K562 (cell line): ENCODE measurements at regions not wholly inside any gene's neighbourhood (a gene's known extent, or its start where the extent isn't known, plus 50 kb on each side); places are given as distances from the start of the nearest gene placed in this dataset.

Experiments used
- ATAC-seq: fragments of 200-7000 bp; cut with Tn5 transposase; 3 replicates; pipeline ENCODE4 v1.9.1; 2020; ENCODE audit warnings: moderate library complexity
- BruUV-seq: library from RNA; stranded (reverse); fragments of 400-500 nt; replicated peaks from 2 replicates; lab custom pipeline; 2021; lab: Mats Ljungman, UMichigan
- CTCF ChIA-PET: fragments of 300-600 bp; formaldehyde crosslinking; extraction: SDS; loops from one replicate; lab custom pipeline; 2021; ENCODE audit warnings: low intra/inter-chr PET ratio; lab: Yijun Ruan, JAX
- POLR2A ChIA-PET: fragments of 300-600, 350-650 bp; sonication (Branson Sonifier 250); formaldehyde crosslinking; extraction: SDS; loops from one replicate; lab custom pipeline; 2021; ENCODE audit warnings: antibody characterized with exemption, inconsistent platforms; lab: Yijun Ruan, JAX
- DNase-seq, 4 experiments: peaks; one replicate each; pipeline versions ENCODE4 v3.0.0 to v3.0.0-alpha.2; 2011 to 2018; ENCODE audit warnings: low spot score in 3 of 4, mixed read lengths in 3 of 4; ENCODE audit errors: extremely low read depth in 1 of 4
- FAIRE-seq: peaks from 2 replicates; lab custom pipeline; 2011; peaks lifted over from hg19 to GRCh38; lab: Jason Lieb, UNC
- H2AFZ ChIP-seq: 2 replicates; pipeline ENCODE4 v1.6.0; 2011; ENCODE audit warnings: low read depth, low read length, control low read depth, inconsistent platforms
- H3K27ac ChIP-seq: fragments of 200-600 bp; 3 replicates; pipeline ENCODE4 v1.8.0; 2011; ENCODE audit warnings: low read depth, mild to moderate bottlenecking, control low read depth, inconsistent platforms, low read length, moderate library complexity, mixed read lengths; ENCODE audit errors: extremely low read depth
- H3K27me3 ChIP-seq, 2 experiments: fragments of 300-600 bp in 1 of 2; 2 replicates in 1 of 2; 3 replicates in 1 of 2; pipeline versions ENCODE4 v1.6.0 to v1.8.0; 2011; ENCODE audit warnings: inconsistent platforms in 2 of 2, low read length in 2 of 2, mild to moderate bottlenecking in 1 of 2, mixed read lengths in 1 of 2, moderate library complexity in 1 of 2; ENCODE audit not compliant: control insufficient read depth in 2 of 2, insufficient read depth in 2 of 2
- H3K36me3 ChIP-seq: fragments of 300-600 bp; 3 replicates; pipeline ENCODE4 v1.8.0; 2011; ENCODE audit warnings: mild to moderate bottlenecking, low read length, inconsistent platforms; ENCODE audit not compliant: control insufficient read depth, insufficient read depth
- H3K4me1 ChIP-seq, 2 experiments: fragments of 200-600 bp in 1 of 2; replicated peaks in 1 of 2; 2 replicates in 1 of 2; 3 replicates in 1 of 2; pipeline versions ENCODE4 v1.5.1 to v1.8.0; 2011; ENCODE audit warnings: inconsistent platforms in 2 of 2, low read length in 2 of 2, mild to moderate bottlenecking in 1 of 2, mixed read lengths in 1 of 2, moderate library complexity in 1 of 2; ENCODE audit not compliant: control insufficient read depth in 2 of 2, insufficient read depth in 2 of 2
- H3K4me2 ChIP-seq: 2 replicates; pipeline ENCODE4 v1.6.1; 2011; ENCODE audit warnings: low read length, control low read depth, inconsistent platforms, mixed read lengths; ENCODE audit not compliant: insufficient read depth
- H3K4me3 ChIP-seq: fragments of 200-600 bp; sonication (generic), shearing (Covaris generic); 2 replicates; pipeline ENCODE4 v1.5.1; 2016; ENCODE audit warnings: control low read depth, inconsistent platforms
- H3K79me2 ChIP-seq: fragments of 200-600 bp; 3 replicates; pipeline ENCODE4 v1.8.0; 2011; ENCODE audit warnings: low read length, inconsistent platforms; ENCODE audit not compliant: control insufficient read depth, insufficient read depth
- H3K9ac ChIP-seq, 2 experiments: 2 replicates each; pipeline versions ENCODE4 v1.6.0 to v1.6.1; 2011; ENCODE audit warnings: low read depth in 2 of 2, low read length in 2 of 2, control low read depth in 1 of 2, inconsistent platforms in 1 of 2, mild to moderate bottlenecking in 1 of 2, mixed read lengths in 1 of 2; ENCODE audit not compliant: insufficient read depth in 1 of 2
- H3K9me1 ChIP-seq: one replicate; pipeline ENCODE4 v1.6.0; 2011; ENCODE audit warnings: inconsistent platforms, mild to moderate bottlenecking, low read length, moderate library complexity; ENCODE audit not compliant: control insufficient read depth, insufficient read depth
- H3K9me3 ChIP-seq: replicated peaks from 2 replicates; pipeline ENCODE4 v1.5.1; 2011; ENCODE audit warnings: low read depth, low read length, inconsistent platforms; ENCODE audit not compliant: control insufficient read depth, insufficient read depth
- H4K20me1 ChIP-seq: replicated peaks from 2 replicates; pipeline ENCODE4 v1.6.1; 2011; ENCODE audit warnings: low read length, inconsistent platforms, mixed read lengths; ENCODE audit not compliant: control insufficient read depth, insufficient read depth
- CREB5 ChIP-seq: fragments of 250-450 bp; sonication (Bioruptor Pico); IDR thresholded peaks from 2 replicates; pipeline ENCODE4 v1.5.0; 2020; ENCODE audit warnings: mild to moderate bottlenecking
- ESRRB ChIP-seq: fragments of 250-450 bp; sonication (Bioruptor Pico); IDR thresholded peaks from 2 replicates; pipeline ENCODE4 v1.5.0; 2020; ENCODE audit warnings: mild to moderate bottlenecking, moderate library complexity, borderline replicate concordance
- PCBP2 ChIP-seq: fragments of 200-400 bp; formaldehyde crosslinking; IDR thresholded peaks from 2 replicates; pipeline ENCODE4 v1.6.1; 2018; ENCODE audit warnings: low read length, low read depth, mild to moderate bottlenecking, moderate library complexity; ENCODE audit not compliant: poor library complexity, severe bottlenecking
- RAD21 ChIP-seq, 2 experiments: fragments of 250-450 bp in 1 of 2; fragments of 450-650 bp in 1 of 2; sonication (Bioruptor Pico) in 1 of 2; formaldehyde crosslinking in 1 of 2; IDR thresholded peaks in 1 of 2; conservative IDR thresholded peaks in 1 of 2; 2 replicates each; pipeline versions ENCODE4 v1.4.0 to v1.8.0; 2020 to 2022; ENCODE audit warnings: mild to moderate bottlenecking in 2 of 2, moderate library complexity in 1 of 2
- RNF2 ChIP-seq: sonication (generic); IDR thresholded peaks from 2 replicates; pipeline ENCODE4 v1.6.1; 2016
- ZBTB8A ChIP-seq: fragments of 450-650 bp; IDR thresholded peaks from 2 replicates; pipeline ENCODE4 v1.6.1; 2018; ENCODE audit warnings: mild to moderate bottlenecking, moderate library complexity; ENCODE audit not compliant: partially characterized antibody
- ZNF133 ChIP-seq: fragments of 250-450 bp; sonication (Bioruptor Pico); IDR thresholded peaks from 2 replicates; pipeline ENCODE4 v1.4.0; 2020; ENCODE audit warnings: mild to moderate bottlenecking
- ZNF347 ChIP-seq: fragments of 450-650 bp; formaldehyde crosslinking; IDR thresholded peaks from 2 replicates; pipeline ENCODE4 v1.4.0; 2020; ENCODE audit warnings: low read depth, mild to moderate bottlenecking, moderate library complexity
- ZNF436 ChIP-seq: fragments of 250-450, 450-650 bp; sonication (Bioruptor Pico); formaldehyde crosslinking; IDR thresholded peaks from 2 replicates; pipeline ENCODE4 v1.7.0; 2020; ENCODE audit warnings: mild to moderate bottlenecking
- ZNF507 ChIP-seq: conservative IDR thresholded peaks from 2 replicates; pipeline ENCODE4 v1.6.1; 2017; ENCODE audit warnings: missing genetic modification characterization, missing compliant biosample characterization
- WGBS: fragments of 100-300 bp; shearing (Covaris generic); methylation state at CpG from one replicate; pipeline ENCODE4 v1.1.6; 2016; ENCODE audit warnings: low coverage, mixed read lengths; ENCODE audit not compliant: insufficient coverage; ENCODE audit errors: missing lambda C conversion rate; 5-methylcytosine and 5-hydroxymethylcytosine counted together
- in situ Hi-C: fragments of 300-500 bp; cut with MboI; formaldehyde crosslinking; loops from 4 replicates; pipeline ENCODE4 v1.15.0; 2018; ENCODE audit warnings: inconsistent platforms, mixed read lengths
- intact Hi-C: fragments of 100-400 bp; cut with micrococcal nuclease; formaldehyde crosslinking; loops from 2 replicates; pipeline ENCODE4 v1.14.2; 2022
- TF ChIP-seq, protein P1 (sequence below), 2 experiments: fragments of 450-650 bp in 1 of 2; IDR thresholded peaks; 2 replicates each; pipeline ENCODE4 v1.6.1; 2011 to 2017; ENCODE audit warnings: low read depth in 2 of 2, antibody characterized with exemption in 1 of 2, borderline replicate concordance in 1 of 2, low read length in 1 of 2, mild to moderate bottlenecking in 1 of 2, mixed read lengths in 1 of 2; ENCODE audit not compliant: control insufficient read depth in 1 of 2

DNA sequence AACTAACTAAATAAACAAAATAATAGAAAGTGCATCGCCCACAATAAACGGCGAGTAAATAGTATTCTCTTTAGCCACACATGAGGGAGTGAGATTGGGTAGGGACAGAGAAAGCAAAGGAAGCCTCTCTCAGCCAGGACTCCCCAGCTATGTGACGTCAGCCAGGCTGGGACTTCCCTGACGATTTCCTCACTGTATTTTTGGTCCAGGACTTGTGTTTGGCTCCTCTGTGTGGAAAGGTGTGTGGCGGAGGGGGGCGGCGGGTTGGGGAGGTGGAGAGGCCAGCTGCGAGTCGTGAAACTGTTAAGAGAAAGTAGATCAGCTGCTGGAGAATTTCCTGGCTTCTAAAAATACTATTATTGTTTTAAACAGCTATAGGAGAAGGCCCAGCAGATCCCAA lies 1124.6 kb downstream of the AACS start:
- no peaks in the 10 kb centered on the region for H3K9me1 ChIP-seq
- no peaks in the 10 kb centered on the region for H3K4me1 ChIP-seq
- H3K9me3 ChIP-seq = no peaks in the 10 kb centered on the region
- POLR2A ChIA-PET = no interaction called here
- no peak overlapping the region for H3K9ac ChIP-seq
- no peaks in the 10 kb centered on the region for H3K79me2 ChIP-seq
- FAIRE-seq = no peak
- no peak overlapping the region for H2AFZ ChIP-seq
- no peak overlapping the region for H3K4me2 ChIP-seq
- CTCF ChIA-PET = no interaction called here
- no peak for DNase-seq
- no peak overlapping the region for H3K4me3 ChIP-seq
- H3K27ac ChIP-seq = no peak overlapping the region
- intact Hi-C loops = no loop called here
- no peaks in the 10 kb centered on the region for H3K27me3 ChIP-seq
- in situ Hi-C loops = no loop called here
- H4K20me1 ChIP-seq = no peaks in the 10 kb centered on the region
- no peaks in the 10 kb centered on the region for H3K36me3 ChIP-seq
- WGBS = under 1% methylated on average over 10 of the region's 10 CpGs
- no peak for ATAC-seq
- TF ChIP-seq, protein P1, sequence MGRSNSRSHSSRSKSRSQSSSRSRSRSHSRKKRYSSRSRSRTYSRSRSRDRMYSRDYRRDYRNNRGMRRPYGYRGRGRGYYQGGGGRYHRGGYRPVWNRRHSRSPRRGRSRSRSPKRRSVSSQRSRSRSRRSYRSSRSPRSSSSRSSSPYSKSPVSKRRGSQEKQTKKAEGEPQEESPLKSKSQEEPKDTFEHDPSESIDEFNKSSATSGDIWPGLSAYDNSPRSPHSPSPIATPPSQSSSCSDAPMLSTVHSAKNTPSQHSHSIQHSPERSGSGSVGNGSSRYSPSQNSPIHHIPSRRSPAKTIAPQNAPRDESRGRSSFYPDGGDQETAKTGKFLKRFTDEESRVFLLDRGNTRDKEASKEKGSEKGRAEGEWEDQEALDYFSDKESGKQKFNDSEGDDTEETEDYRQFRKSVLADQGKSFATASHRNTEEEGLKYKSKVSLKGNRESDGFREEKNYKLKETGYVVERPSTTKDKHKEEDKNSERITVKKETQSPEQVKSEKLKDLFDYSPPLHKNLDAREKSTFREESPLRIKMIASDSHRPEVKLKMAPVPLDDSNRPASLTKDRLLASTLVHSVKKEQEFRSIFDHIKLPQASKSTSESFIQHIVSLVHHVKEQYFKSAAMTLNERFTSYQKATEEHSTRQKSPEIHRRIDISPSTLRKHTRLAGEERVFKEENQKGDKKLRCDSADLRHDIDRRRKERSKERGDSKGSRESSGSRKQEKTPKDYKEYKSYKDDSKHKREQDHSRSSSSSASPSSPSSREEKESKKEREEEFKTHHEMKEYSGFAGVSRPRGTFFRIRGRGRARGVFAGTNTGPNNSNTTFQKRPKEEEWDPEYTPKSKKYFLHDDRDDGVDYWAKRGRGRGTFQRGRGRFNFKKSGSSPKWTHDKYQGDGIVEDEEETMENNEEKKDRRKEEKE (IDR thresholded peaks at IDR 0.05; ENCODE audit: borderline replicate concordance in 1 of 2, control insufficient read depth in 1 of 2, low read depth in 2 of 2, low read length in 1 of 2) = no peak
- TF ChIP-seq ZNF133 (CRISPR knock-in tag) (no peak), ZNF347 (CRISPR knock-in tag) (no peak), ESRRB (CRISPR knock-in tag) (no peak), ZNF436 (CRISPR knock-in tag) (no peak), RNF2 (no peak), CREB5 (CRISPR knock-in tag) (no peak), RAD21 (CRISPR knock-in tag; conservative IDR thresholded peaks at IDR 0.05 in 1 of 2, IDR thresholded peaks at IDR 0.05 in 1 of 2) (no peak), ZNF507 (tag) (no peak), ZBTB8A (no peak), PCBP2 (no peak)
- no TSS peak for BruUV-seq
